ENCODE measurements at regions not wholly inside any gene's neighbourhood (a gene's known extent, or its start where the extent isn't known, plus 50 kb on each side); places are given as distances from the start of the nearest gene placed in this dataset.

- TF ChIP-seq POLR2A (IDR thresholded peaks at IDR 0.05) = no peak
- TF ChIP-seq CTCF (IDR thresholded peaks at IDR 0.05 in 4 of 5, conservative IDR thresholded peaks at IDR 0.05 in 1 of 5) = no peak
Measured at GRCh38 chr4:33339762-33340161, 2619.6 kb downstream of the PCDH7 start.
